Fibroblast of lung (primary cell): ENCODE measurements at regions not wholly inside any gene's neighbourhood (a gene's known extent, or its start where the extent isn't known, plus 50 kb on each side); places are given as distances from the start of the nearest gene placed in this dataset.

Experiments
- DNase-seq, 2 donors: peaks; one replicate each; pipeline versions ENCODE4 v3.0.0 to v3.0.0-alpha.2; 2010; ENCODE audit warnings: low read depth in 2 of 2
- H2AFZ ChIP-seq: 2 replicates; pipeline ENCODE4 v1.5.1; 2012; ENCODE audit warnings: low read length, control low read depth, inconsistent platforms
- H3K27ac ChIP-seq: 2 replicates; pipeline ENCODE4 v1.5.1; 2011; ENCODE audit warnings: low read length, control low read depth; ENCODE audit not compliant: insufficient read depth
- H3K27me3 ChIP-seq: 2 replicates; pipeline ENCODE4 v1.5.1; 2011; ENCODE audit warnings: mild to moderate bottlenecking, low read length; ENCODE audit not compliant: control insufficient read depth, insufficient read depth
- H3K36me3 ChIP-seq: 2 replicates; pipeline ENCODE4 v1.5.1; 2011; ENCODE audit warnings: low read length; ENCODE audit not compliant: control insufficient read depth, insufficient read depth
- H3K4me1 ChIP-seq: 2 replicates; pipeline ENCODE4 v1.5.1; 2011; ENCODE audit warnings: low read length; ENCODE audit not compliant: control insufficient read depth, insufficient read depth; ENCODE audit errors: extremely low read depth
- H3K4me2 ChIP-seq: 2 replicates; pipeline ENCODE4 v1.5.1; 2011; ENCODE audit warnings: low read length, control low read depth; ENCODE audit not compliant: insufficient read depth; ENCODE audit errors: extremely low read depth
- H3K4me3 ChIP-seq, 4 experiments: fragments of 200-600 bp in 1 of 4; sonication (generic) in 1 of 4; replicated peaks in 1 of 4; 2 replicates each; pipeline ENCODE4 v1.5.1; 2011 to 2016; ENCODE audit warnings: low read length in 4 of 4, low read depth in 3 of 4, mild to moderate bottlenecking in 3 of 4, control low read depth in 2 of 4, inconsistent platforms in 1 of 4, mixed read lengths in 1 of 4; ENCODE audit not compliant: insufficient read depth in 1 of 4; ENCODE audit errors: control extremely low read depth in 1 of 4
- H3K79me2 ChIP-seq: 2 replicates; pipeline ENCODE4 v1.5.1; 2012; ENCODE audit warnings: mild to moderate bottlenecking, low read length, inconsistent platforms; ENCODE audit not compliant: control insufficient read depth, insufficient read depth
- H3K9ac ChIP-seq: 2 replicates; pipeline ENCODE4 v1.5.1; 2011; ENCODE audit warnings: mild to moderate bottlenecking, low read length, control low read depth; ENCODE audit not compliant: insufficient read depth
- H3K9me3 ChIP-seq: 2 replicates; pipeline ENCODE4 v1.5.1; 2012; ENCODE audit warnings: low read depth, low read length; ENCODE audit not compliant: control insufficient read depth, insufficient read depth
- H4K20me1 ChIP-seq: 2 replicates; pipeline ENCODE4 v1.5.1; 2011; ENCODE audit warnings: low read length; ENCODE audit not compliant: control insufficient read depth, insufficient read depth; ENCODE audit errors: extremely low read depth
- EZH2 ChIP-seq: IDR thresholded peaks from 2 replicates; pipeline ENCODE4 v1.5.1; 2012; ENCODE audit warnings: low read length, control low read depth, mild to moderate bottlenecking; ENCODE audit errors: missing control alignments
- TF ChIP-seq, protein P1 (sequence below), 2 donors: IDR thresholded peaks in 1 of 2; conservative IDR thresholded peaks in 1 of 2; 1 replicate in 1 of 2; 2 replicates in 1 of 2; pipeline ENCODE4 v1.5.1; 2011 to 2012; ENCODE audit warnings: low read length in 2 of 2, control low read depth in 1 of 2, inconsistent platforms in 1 of 2, low read depth in 1 of 2, mild to moderate bottlenecking in 1 of 2

DNA sequence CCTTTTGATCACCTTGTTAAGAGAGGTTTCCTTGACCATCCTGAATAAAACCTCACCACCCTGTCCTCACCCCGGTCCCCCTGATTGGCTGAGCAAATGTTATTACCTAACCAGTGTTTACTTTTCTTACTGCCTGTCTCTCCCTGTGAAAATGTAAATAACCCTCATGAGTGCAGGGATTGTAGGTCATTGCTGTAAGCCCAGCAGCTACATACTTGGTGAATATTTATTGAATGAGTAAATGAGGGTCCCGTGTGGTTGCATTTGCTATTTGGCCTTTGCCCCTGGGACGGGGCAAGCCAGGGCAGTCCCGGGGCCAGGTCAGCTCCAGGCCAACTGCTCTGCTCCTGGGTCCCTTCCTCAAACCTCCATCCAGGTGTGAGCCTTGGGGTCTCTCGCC, 55.5 kb upstream of the CLCN4 start:
- no peaks in the 10 kb centered on the region for H3K36me3 ChIP-seq
- TF ChIP-seq EZH2, result no peak
- TF ChIP-seq, protein P1, sequence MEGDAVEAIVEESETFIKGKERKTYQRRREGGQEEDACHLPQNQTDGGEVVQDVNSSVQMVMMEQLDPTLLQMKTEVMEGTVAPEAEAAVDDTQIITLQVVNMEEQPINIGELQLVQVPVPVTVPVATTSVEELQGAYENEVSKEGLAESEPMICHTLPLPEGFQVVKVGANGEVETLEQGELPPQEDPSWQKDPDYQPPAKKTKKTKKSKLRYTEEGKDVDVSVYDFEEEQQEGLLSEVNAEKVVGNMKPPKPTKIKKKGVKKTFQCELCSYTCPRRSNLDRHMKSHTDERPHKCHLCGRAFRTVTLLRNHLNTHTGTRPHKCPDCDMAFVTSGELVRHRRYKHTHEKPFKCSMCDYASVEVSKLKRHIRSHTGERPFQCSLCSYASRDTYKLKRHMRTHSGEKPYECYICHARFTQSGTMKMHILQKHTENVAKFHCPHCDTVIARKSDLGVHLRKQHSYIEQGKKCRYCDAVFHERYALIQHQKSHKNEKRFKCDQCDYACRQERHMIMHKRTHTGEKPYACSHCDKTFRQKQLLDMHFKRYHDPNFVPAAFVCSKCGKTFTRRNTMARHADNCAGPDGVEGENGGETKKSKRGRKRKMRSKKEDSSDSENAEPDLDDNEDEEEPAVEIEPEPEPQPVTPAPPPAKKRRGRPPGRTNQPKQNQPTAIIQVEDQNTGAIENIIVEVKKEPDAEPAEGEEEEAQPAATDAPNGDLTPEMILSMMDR (conservative IDR thresholded peaks at IDR 0.05 in 1 of 2, IDR thresholded peaks at IDR 0.05 in 1 of 2; ENCODE audit: low read depth in 1 of 2, low read length in 2 of 2), result no peak

DNA sequence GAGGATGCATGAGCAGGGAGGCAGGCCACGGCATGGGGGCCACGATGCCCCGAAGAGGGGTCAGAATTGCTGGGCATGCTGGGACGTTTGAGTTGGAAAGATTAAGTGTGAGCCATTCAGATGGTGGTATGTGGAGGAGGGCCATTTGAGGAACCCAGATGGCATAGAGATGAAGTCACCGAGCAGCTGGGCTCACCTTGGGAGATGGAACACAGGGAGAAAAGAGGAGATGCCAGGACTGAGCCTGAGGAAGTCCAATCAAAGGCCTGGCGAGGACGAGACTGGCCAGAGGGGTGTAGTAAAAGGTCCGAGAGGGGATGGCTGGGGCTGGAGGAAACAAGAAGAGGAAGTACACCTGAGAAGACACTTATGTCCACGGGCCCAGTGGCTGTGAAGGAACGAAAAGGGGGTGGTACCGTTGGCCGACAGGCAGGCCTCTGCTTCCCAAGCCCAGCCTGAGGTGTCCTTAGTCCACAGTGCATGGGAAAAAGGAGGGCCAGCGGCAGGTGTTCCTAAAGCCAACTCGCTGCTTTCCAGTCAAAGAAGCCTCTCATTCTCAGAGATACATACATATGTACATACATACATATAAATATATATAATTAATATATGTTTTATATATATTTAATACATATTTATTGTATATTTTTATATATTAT, 54.6 kb upstream of the CLCN4 start:
- Histone ChIP-seq H3K4me1 (peaks cover 7% of the 10 kb centered on the region), H2AFZ (no peak overlapping the region), H3K27me3 (no peaks in the 10 kb centered on the region), H3K36me3 (no peaks in the 10 kb centered on the region), H3K79me2 (no peaks in the 10 kb centered on the region), H3K9me3 (no peaks in the 10 kb centered on the region), H3K27ac (no peak overlapping the region), H3K9ac (no peak overlapping the region), H3K4me3 (no peak overlapping the region), H4K20me1 (no peaks in the 10 kb centered on the region), H3K4me2 (no peak overlapping the region)
- no peak for DNase-seq
- TF ChIP-seq EZH2, result no peak
- TF ChIP-seq, protein P1 (conservative IDR thresholded peaks at IDR 0.05 in 1 of 2, IDR thresholded peaks at IDR 0.05 in 1 of 2; ENCODE audit: low read depth in 1 of 2, low read length in 2 of 2), result no peak

More for the DNA sequence above, 55.5 kb upstream of the CLCN4 start:
- Histone ChIP-seq H3K9ac (no peak overlapping the region), H3K79me2 (no peaks in the 10 kb centered on the region), H3K4me1 (peaks cover 7% of the 10 kb centered on the region), H3K9me3 (no peaks in the 10 kb centered on the region), H3K4me2 (no peak overlapping the region), H3K27me3 (no peaks in the 10 kb centered on the region), H3K4me3 (no peak overlapping the region), H3K27ac (no peak overlapping the region), H2AFZ (no peak overlapping the region), H4K20me1 (no peaks in the 10 kb centered on the region)
- DNase-seq, result no peak

DNA sequence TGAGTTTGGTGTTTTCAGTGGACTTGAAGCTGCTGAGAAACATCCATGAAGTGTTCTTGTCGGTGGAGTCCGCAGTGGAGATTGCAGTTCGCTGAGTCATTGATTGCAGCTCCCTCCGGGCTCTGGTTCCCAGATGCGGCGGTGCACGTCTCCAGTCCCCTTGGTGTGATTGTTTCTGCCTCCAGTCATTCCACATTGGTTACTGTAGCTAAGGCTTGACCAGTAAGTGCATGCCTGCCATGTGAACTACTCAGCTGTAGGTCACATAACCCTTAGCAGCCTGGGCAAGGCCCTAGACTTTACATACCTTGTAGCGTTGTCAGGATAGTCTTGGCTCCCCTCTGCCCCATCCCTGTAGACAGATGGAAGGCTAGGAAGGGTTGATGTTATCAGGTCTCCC, 53.8 kb upstream of the CLCN4 start:
- Histone ChIP-seq H3K27me3 (no peaks in the 10 kb centered on the region), H2AFZ (no peak overlapping the region), H3K79me2 (no peaks in the 10 kb centered on the region), H3K4me2 (no peak overlapping the region), H3K4me1 (peaks cover 7% of the 10 kb centered on the region), H3K27ac (no peak overlapping the region), H3K4me3 (no peak overlapping the region), H3K36me3 (no peaks in the 10 kb centered on the region), H3K9me3 (no peaks in the 10 kb centered on the region), H3K9ac (no peak overlapping the region), H4K20me1 (no peaks in the 10 kb centered on the region)
- TF ChIP-seq, protein P1 (conservative IDR thresholded peaks at IDR 0.05 in 1 of 2, IDR thresholded peaks at IDR 0.05 in 1 of 2; ENCODE audit: low read depth in 1 of 2, low read length in 2 of 2), result no peak
- DNase-seq, result peak in 1 of 2 donors; percentile 75
